Keratinocyte (primary cell): ENCODE measurements at regions not wholly inside any gene's neighbourhood (a gene's known extent, or its start where the extent isn't known, plus 50 kb on each side); places are given as distances from the start of the nearest gene placed in this dataset.

Source experiments
- DNase-seq: peaks from one replicate; pipeline ENCODE4 v3.0.0-alpha.2; 2011; ENCODE audit warnings: low read depth, missing footprints, low spot score
- FAIRE-seq: peaks from 2 replicates; lab custom pipeline; 2011; peaks lifted over from hg19 to GRCh38; lab: Jason Lieb, UNC
- H2AFZ ChIP-seq: 2 replicates; pipeline ENCODE4 v1.6.0; 2012; ENCODE audit warnings: low read length, control low read depth, inconsistent platforms; ENCODE audit not compliant: control insufficient read depth
- H3K27ac ChIP-seq: 2 replicates; pipeline ENCODE4 v1.5.1; 2011; ENCODE audit warnings: low read length; ENCODE audit not compliant: control insufficient read depth, insufficient read depth
- H3K27me3 ChIP-seq: 3 replicates; pipeline ENCODE4 v1.6.0; 2011; ENCODE audit warnings: low read length; ENCODE audit not compliant: control insufficient read depth, insufficient read depth; ENCODE audit errors: extremely low read depth
- H3K36me3 ChIP-seq, 2 experiments: 2 replicates in 1 of 2; 3 replicates in 1 of 2; pipeline ENCODE4 v1.5.1; 2011; ENCODE audit warnings: low read length in 2 of 2, mild to moderate bottlenecking in 1 of 2; ENCODE audit not compliant: control insufficient read depth in 2 of 2, insufficient read depth in 2 of 2; ENCODE audit errors: extremely low read depth in 1 of 2
- H3K4me1 ChIP-seq: 3 replicates; pipeline ENCODE4 v1.5.1; 2011; ENCODE audit warnings: low read length; ENCODE audit not compliant: control insufficient read depth, insufficient read depth; ENCODE audit errors: extremely low read depth
- H3K4me2 ChIP-seq: 3 replicates; pipeline ENCODE4 v1.6.0; 2011; ENCODE audit warnings: low read depth, low read length; ENCODE audit not compliant: control insufficient read depth, insufficient read depth; ENCODE audit errors: extremely low read depth
- H3K4me3 ChIP-seq, 3 experiments: fragments of 200-600 bp in 1 of 3; sonication (generic) in 1 of 3; 2 replicates in 2 of 3; 3 replicates in 1 of 3; pipeline ENCODE4 v1.5.1; 2011 to 2016; ENCODE audit warnings: low read length in 3 of 3, mild to moderate bottlenecking in 3 of 3, control low read depth in 2 of 3, inconsistent platforms in 1 of 3, low read depth in 1 of 3, mixed read lengths in 1 of 3, mixed run types in 1 of 3, moderate library complexity in 1 of 3; ENCODE audit not compliant: control insufficient read depth in 2 of 3, insufficient read depth in 2 of 3; ENCODE audit errors: extremely low read depth in 1 of 3
- H3K79me2 ChIP-seq: 2 replicates; pipeline ENCODE4 v1.6.0; 2012; ENCODE audit warnings: low read length; ENCODE audit not compliant: control insufficient read depth, insufficient read depth
- H3K9ac ChIP-seq: 3 replicates; pipeline ENCODE4 v1.6.0; 2011; ENCODE audit warnings: low read length; ENCODE audit not compliant: control insufficient read depth, insufficient read depth; ENCODE audit errors: extremely low read depth
- H3K9me1 ChIP-seq: 3 replicates; pipeline ENCODE4 v1.6.0; 2011; ENCODE audit warnings: low read length; ENCODE audit not compliant: control insufficient read depth, insufficient read depth; ENCODE audit errors: extremely low read depth
- H3K9me3 ChIP-seq: 2 replicates; pipeline ENCODE4 v1.5.1; 2012; ENCODE audit warnings: low read depth, low read length; ENCODE audit not compliant: control insufficient read depth
- H4K20me1 ChIP-seq: 3 replicates; pipeline ENCODE4 v1.6.0; 2011; ENCODE audit warnings: low read length; ENCODE audit not compliant: control insufficient read depth, insufficient read depth; ENCODE audit errors: extremely low read depth
- EZH2 ChIP-seq: IDR thresholded peaks from one replicate; pipeline ENCODE4 v1.6.1; 2012; ENCODE audit warnings: inconsistent platforms, mild to moderate bottlenecking, low read length, moderate library complexity
- dilution Hi-C: fragments of 300-500 bp; cut with MboI; formaldehyde crosslinking; loops from one replicate; pipeline ENCODE4 v1.7.0; 2020; ENCODE audit warnings: low sequenced_read_pairs; ENCODE audit not compliant: extremely low pct_ligation_motif_present
- TF ChIP-seq, protein P1 (sequence below), 3 experiments: IDR thresholded peaks in 1 of 3; conservative IDR thresholded peaks in 1 of 3; optimal IDR thresholded peaks in 1 of 3; 2 replicates in 2 of 3; 3 replicates in 1 of 3; pipeline versions ENCODE3 to v1.5.1; 2011; ENCODE audit warnings: low read length in 3 of 3, mild to moderate bottlenecking in 3 of 3, moderate library complexity in 2 of 3, control low read depth in 1 of 3, inconsistent platforms in 1 of 3; ENCODE audit not compliant: insufficient read depth in 2 of 3; ENCODE audit errors: extremely low read depth in 1 of 3

DNA sequence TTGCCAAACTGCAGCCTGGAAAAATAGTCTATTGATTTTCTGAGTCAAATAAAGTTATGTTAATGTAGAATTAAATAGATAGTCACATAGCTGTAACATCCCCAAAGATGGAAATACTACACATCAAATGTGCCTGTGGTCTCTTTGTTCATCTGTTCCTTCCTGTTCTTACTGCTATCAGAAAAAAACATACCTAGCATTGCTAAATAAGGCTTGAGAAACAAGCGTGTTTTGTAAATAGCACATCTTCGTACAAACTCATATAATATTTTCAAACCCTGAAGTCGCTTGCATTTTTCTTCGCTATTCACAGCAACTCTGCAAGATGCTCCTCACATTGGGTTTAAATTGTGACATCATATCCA is 116.1 kb downstream of the KLF6 start:
- H3K4me1 ChIP-seq: peaks cover 12% of the 10 kb centered on the region
- H3K9ac ChIP-seq: peak overlapping the region; percentile 84
- peak overlapping the region; percentile 89 for H2AFZ ChIP-seq
- TF ChIP-seq, protein P1, sequence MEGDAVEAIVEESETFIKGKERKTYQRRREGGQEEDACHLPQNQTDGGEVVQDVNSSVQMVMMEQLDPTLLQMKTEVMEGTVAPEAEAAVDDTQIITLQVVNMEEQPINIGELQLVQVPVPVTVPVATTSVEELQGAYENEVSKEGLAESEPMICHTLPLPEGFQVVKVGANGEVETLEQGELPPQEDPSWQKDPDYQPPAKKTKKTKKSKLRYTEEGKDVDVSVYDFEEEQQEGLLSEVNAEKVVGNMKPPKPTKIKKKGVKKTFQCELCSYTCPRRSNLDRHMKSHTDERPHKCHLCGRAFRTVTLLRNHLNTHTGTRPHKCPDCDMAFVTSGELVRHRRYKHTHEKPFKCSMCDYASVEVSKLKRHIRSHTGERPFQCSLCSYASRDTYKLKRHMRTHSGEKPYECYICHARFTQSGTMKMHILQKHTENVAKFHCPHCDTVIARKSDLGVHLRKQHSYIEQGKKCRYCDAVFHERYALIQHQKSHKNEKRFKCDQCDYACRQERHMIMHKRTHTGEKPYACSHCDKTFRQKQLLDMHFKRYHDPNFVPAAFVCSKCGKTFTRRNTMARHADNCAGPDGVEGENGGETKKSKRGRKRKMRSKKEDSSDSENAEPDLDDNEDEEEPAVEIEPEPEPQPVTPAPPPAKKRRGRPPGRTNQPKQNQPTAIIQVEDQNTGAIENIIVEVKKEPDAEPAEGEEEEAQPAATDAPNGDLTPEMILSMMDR (optimal IDR thresholded peaks at IDR 0.05 in 1 of 3, IDR thresholded peaks at IDR 0.05 in 1 of 3, conservative IDR thresholded peaks at IDR 0.05 in 1 of 3; ENCODE audit: extremely low read depth in 1 of 3, insufficient read depth in 2 of 3, low read length in 3 of 3): no peak
- no peak for TF ChIP-seq EZH2
- dilution Hi-C loops: no loop called here
- no peak for DNase-seq
- H3K4me2 ChIP-seq: peak overlapping the region; percentile 82
- no peaks in the 10 kb centered on the region for H3K79me2 ChIP-seq
- H4K20me1 ChIP-seq: no peaks in the 10 kb centered on the region
- no peaks in the 10 kb centered on the region for H3K27me3 ChIP-seq
- no peaks in the 10 kb centered on the region for H3K36me3 ChIP-seq
- no peaks in the 10 kb centered on the region for H3K9me1 ChIP-seq
- H3K27ac ChIP-seq: peak overlapping the region; percentile 94
- H3K4me3 ChIP-seq: peak overlapping the region in 2 of 3 experiments; percentile 59 to 64
- H3K9me3 ChIP-seq: no peaks in the 10 kb centered on the region
- FAIRE-seq: no peak

DNA sequence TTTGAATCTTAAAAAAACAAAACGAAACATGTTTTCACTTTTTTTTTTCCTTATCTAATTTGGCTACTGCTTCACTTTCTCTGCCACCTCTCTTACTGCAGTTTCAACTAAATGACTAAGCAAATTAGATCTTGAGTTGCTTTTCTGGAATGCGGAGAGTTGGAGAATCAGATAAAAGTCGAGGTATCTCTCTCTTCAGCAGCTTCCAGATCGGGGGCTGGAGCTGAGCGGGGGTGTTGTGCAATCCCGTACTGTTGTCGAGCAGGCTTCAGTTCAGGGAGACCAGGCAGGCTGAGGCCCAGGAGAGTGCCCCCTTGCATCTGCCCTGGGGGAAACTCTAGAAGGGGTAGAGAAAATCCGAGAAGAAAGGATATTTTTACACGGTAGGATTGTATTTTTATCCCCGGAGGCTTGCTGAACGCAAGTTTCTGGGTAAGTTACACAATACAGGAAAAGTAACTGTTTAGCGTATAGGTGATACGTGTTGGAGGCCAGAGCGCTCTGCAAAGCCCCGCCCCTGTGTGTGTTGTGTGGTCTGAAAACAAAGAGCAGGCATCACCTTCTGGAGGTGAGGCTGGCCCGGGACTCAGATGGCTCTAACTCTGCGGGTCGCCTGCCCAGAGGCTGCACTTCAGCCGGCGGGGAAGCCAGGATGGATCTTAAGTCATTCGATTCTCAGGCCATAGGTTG is 116.6 kb downstream of the KLF6 start:
- DNase-seq (peak; percentile 42), FAIRE-seq (peak; percentile 81)
- peak overlapping the region; percentile 94 for H3K27ac ChIP-seq
- H3K9ac ChIP-seq: peak overlapping the region; percentile 84
- no peaks in the 10 kb centered on the region for H3K9me3 ChIP-seq
- dilution Hi-C loops: no loop called here
- H3K9me1 ChIP-seq: no peaks in the 10 kb centered on the region
- H4K20me1 ChIP-seq: no peaks in the 10 kb centered on the region
- peaks cover 12% of the 10 kb centered on the region for H3K4me1 ChIP-seq
- H2AFZ ChIP-seq: peak overlapping the region; percentile 89
- peak overlapping the region; percentile 24 to 64 (median 59) for H3K4me3 ChIP-seq
- H3K27me3 ChIP-seq: no peaks in the 10 kb centered on the region
- H3K79me2 ChIP-seq: no peaks in the 10 kb centered on the region
- peak overlapping the region; percentile 82 for H3K4me2 ChIP-seq
- H3K36me3 ChIP-seq: no peaks in the 10 kb centered on the region
- TF ChIP-seq EZH2: no peak
- TF ChIP-seq, protein P1 (optimal IDR thresholded peaks at IDR 0.05 in 1 of 3, IDR thresholded peaks at IDR 0.05 in 1 of 3, conservative IDR thresholded peaks at IDR 0.05 in 1 of 3; ENCODE audit: extremely low read depth in 1 of 3, insufficient read depth in 2 of 3, low read length in 3 of 3): no peak
